ENCODE measurements at regions not wholly inside any gene's neighbourhood (a gene's known extent, or its start where the extent isn't known, plus 50 kb on each side); places are given as distances from the start of the nearest gene placed in this dataset.
"Not testable (repeated sequence)": the region's sequence is repeated elsewhere in the genome, so short reads cannot be mapped to it uniquely, and the experiment has no call there.

DNA sequence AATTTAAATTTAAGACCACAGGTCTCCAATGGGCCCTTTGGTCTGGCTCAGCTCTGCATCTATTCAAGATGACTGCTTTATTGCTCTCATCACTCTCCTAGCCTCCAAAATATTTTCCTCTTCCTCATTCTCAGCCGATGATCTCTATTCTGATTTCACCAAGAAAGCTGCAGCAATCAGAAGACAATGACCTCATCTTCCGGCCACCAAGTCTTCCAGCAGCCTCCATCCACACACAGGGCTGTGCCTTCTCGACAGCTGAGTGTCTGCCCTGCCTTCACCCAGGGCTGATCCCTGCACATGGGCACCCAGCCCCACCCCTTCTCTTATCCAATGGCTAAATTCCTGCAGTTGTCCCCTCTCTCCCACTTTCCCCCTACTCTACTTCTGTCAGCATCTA lies 167.1 kb upstream of the NBPF12 start:
- H3K27me3 ChIP-seq; H3K36me3 ChIP-seq; H3K4me3 ChIP-seq; H3K9me3 ChIP-seq; DNase-seq (ENCODE audit: low spot score); H3K27ac ChIP-seq; H3K4me1 ChIP-seq: not testable (repeated sequence)

DNA sequence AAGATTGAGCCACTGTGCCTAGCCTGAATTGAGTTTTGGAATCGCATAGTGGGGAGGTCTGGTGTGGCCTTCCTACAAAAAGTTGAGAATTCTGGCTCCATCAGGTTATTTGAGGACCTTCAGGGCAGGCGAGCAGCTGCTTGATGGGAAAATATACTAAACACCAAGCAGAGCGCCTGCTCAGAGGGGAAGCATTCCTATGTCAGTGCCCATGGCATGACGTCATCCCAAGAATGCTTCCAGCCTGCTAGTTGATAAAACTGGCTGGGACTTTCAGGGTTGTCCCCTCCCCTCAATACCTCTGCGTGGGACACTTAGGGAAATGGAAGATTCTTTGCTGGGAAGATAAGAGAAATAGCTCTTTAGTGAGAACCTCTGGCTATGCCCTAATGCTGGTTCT lies 174.9 kb upstream of the NBPF12 start:
- not testable (repeated sequence) for H3K4me3 ChIP-seq; H3K27ac ChIP-seq; H3K36me3 ChIP-seq; DNase-seq (ENCODE audit: low spot score); H3K27me3 ChIP-seq; H3K9me3 ChIP-seq; H3K4me1 ChIP-seq

DNA sequence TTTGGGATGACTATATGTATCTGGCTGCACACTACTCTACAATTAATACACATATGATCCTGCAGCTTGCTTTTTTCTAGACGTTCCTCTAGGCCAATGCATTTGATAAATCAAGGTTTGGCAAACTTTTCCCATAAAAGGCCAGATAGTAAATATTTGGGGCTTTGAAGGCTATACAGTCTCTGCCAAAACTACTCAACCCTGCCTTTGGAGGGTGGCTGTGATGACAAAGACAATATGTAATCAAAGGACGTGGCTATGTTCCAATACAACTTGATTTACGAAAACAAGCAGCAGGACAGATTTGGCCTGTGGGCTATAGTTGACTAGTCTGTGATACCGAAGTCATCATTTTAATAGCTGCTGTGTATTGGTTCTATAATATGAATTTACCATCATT lies 181.3 kb upstream of the NBPF12 start:
- not testable (repeated sequence) for DNase-seq (ENCODE audit: low spot score); H3K27me3 ChIP-seq; H3K27ac ChIP-seq; H3K36me3 ChIP-seq; H3K9me3 ChIP-seq; H3K4me3 ChIP-seq; H3K4me1 ChIP-seq

DNA sequence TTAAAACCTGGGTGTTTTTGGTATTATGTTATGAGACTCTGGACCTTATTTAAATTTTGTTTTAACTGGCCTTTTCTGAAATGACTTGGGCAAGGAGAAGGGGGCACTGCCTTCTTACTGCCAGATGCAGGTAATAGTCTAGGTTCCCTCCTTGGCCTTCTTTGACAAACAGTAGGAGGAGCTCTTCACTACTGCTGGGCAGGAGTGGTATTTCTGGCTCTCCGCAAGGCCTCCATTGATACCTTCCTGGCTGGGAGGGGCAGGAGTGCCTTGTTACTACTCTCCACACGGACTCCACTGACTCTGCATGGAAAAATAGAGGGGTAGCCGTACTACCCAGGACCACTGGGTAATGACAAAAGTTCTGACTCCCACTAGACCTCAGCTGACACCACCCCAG lies 189.4 kb upstream of the NBPF12 start:
- not testable (repeated sequence) for DNase-seq (ENCODE audit: low spot score); H3K4me3 ChIP-seq; H3K27me3 ChIP-seq; H3K27ac ChIP-seq; H3K9me3 ChIP-seq; H3K4me1 ChIP-seq; H3K36me3 ChIP-seq

DNA sequence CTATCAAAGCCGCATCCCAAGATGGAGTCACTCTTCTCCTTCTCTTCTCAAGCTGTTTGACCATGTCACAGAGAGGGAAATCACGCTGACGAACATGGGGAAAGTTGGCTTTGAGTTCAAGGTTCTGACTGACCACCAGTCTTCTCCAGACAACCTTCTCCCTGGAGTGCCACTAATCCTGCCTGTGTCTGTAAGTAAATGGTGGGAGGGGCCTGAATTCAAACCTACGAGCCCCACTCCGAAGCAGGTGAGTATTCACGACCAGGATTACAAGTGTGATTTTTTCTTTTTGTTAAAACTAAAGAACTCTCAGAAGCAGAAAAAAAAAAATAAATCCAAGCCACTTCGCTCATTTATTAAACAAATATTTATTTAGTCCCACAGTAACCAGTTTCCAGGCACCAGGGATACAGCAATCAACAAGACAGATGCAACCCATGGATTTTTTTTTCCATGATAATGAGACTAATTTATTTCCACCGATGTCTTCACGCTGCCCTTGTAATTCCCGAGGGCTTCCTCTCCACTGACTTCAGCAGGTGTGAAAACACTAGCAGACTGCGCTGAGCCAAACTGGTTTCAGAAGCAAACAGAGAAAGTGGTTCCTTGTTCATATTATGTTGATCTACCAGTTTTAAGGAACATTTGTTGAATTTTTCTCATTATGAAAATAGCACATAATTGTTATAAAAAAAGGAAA lies 206.0 kb upstream of the NBPF12 start:
- H3K4me3 ChIP-seq; H3K9me3 ChIP-seq; DNase-seq (ENCODE audit: low spot score); H3K27me3 ChIP-seq; H3K27ac ChIP-seq; H3K4me1 ChIP-seq; H3K36me3 ChIP-seq: not testable (repeated sequence)

DNA sequence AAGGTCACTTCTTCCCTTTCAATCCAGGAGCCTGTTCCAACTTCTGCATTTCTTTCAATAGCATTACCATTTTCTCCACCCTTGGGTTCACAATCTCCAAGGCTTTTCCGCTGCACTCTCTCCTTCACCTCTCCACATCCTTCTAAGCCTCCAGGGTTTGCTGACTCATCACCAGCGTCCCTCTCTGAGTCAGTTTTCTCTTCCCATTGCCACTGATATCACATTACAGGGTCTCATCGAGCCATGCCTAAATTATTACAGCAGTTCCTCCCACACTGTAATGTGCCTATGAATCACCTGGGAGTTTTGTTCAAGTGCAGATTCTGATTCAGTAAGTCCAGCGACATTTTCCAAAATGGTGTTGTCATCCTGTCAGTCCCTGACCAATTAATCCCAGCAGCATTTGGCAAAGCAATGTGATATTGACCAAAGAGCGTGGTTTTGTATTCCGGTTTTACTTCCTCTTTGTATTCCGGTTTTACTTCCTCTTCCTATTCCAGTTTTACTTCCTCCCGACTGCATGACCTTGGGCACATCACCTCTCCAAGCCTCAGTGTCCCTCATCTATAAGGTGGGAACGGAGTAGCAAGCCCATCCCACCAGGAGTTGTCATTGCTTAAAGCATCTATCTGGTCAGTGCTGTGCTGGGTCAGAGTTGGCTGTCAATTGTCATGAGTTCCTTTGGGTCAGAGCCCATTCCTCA lies 208.3 kb upstream of the NBPF12 start:
- not testable (repeated sequence) for H3K36me3 ChIP-seq; H3K4me3 ChIP-seq; H3K27ac ChIP-seq; H3K4me1 ChIP-seq; H3K27me3 ChIP-seq; DNase-seq (ENCODE audit: low spot score); H3K9me3 ChIP-seq

DNA sequence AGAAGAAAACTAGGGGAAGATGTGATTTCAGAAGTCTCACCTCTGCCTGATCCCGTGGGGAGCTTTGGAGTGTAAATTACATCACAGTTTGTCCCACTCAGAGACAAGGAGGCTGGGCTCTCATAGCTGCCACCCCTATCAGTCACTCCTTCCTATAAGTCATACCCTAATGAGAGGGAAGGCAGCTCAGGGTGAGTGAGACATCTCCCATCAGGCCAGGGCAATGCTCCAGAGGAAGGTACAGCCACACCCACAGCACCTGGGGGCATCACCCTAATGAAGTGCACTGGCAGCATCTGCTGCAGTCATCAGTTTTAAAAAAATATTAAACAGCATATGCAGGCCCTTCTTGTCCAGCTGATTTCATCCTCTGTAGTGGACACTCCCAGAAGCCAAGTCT lies 223.1 kb upstream of the NBPF12 start:
- H3K9me3 ChIP-seq; H3K4me1 ChIP-seq; H3K36me3 ChIP-seq; H3K27ac ChIP-seq; H3K4me3 ChIP-seq; H3K27me3 ChIP-seq; DNase-seq (ENCODE audit: low spot score): not testable (repeated sequence)

DNA sequence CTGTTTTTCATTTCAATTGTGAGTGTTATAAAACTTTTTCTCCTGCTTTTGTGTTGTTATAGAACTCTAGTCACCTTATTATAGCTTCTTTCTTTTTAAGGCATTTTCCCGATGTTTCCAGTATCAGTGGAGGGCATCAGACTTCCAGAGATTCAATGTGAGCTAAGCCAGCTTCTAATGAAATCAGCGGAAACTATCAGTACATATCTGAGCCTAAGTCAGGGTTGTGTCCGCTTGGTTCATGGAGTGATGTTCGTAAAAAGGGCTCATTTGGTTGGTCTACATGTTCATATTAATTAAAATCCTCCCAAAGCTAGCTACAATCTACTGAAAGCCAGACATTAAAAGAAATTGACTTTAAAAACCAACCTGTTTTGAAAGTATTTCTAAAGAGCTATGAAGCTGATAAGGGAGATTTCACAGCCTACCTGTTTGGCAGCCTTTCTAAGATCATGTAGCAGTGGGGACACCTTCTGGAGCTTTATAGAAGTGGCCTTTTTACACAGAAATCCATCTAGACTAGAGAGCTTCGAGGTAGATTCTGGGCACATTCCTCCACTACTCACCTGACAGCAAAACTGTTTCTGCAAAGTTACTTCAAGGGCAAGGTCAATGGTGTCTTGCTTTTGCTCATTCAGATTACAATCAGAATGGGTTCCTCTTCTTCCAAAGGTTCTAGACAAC lies 227.1 kb upstream of the NBPF12 start:
- H3K4me1 ChIP-seq; H3K4me3 ChIP-seq; H3K27me3 ChIP-seq; H3K9me3 ChIP-seq; H3K36me3 ChIP-seq; DNase-seq (ENCODE audit: low spot score); H3K27ac ChIP-seq: not testable (repeated sequence)
- TF ChIP-seq, protein P1, sequence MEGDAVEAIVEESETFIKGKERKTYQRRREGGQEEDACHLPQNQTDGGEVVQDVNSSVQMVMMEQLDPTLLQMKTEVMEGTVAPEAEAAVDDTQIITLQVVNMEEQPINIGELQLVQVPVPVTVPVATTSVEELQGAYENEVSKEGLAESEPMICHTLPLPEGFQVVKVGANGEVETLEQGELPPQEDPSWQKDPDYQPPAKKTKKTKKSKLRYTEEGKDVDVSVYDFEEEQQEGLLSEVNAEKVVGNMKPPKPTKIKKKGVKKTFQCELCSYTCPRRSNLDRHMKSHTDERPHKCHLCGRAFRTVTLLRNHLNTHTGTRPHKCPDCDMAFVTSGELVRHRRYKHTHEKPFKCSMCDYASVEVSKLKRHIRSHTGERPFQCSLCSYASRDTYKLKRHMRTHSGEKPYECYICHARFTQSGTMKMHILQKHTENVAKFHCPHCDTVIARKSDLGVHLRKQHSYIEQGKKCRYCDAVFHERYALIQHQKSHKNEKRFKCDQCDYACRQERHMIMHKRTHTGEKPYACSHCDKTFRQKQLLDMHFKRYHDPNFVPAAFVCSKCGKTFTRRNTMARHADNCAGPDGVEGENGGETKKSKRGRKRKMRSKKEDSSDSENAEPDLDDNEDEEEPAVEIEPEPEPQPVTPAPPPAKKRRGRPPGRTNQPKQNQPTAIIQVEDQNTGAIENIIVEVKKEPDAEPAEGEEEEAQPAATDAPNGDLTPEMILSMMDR (IDR thresholded peaks at IDR 0.05): peak in 1 of 2 donors; percentile 38

DNA sequence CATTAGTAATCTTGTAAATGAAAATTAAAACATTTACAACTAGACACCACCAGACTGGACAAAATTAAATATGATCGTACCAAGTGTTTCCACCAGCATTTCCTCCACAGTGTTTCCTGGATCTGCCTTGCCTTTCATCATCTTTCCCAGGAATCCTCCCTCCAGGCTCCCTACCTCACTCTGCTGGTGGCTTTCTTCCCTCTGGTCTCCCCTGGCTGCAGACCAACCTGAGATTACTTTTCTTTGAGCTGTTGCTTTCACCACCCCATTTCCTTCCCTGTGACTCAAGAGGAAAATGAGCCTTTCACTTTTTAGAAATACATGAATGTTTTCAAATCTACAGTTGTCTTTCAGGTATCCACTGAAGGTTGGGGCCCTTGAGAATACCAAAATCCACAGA lies 228.8 kb upstream of the NBPF12 start:
- H3K27ac ChIP-seq; H3K27me3 ChIP-seq; H3K9me3 ChIP-seq; H3K4me3 ChIP-seq; H3K36me3 ChIP-seq; H3K4me1 ChIP-seq; DNase-seq (ENCODE audit: low spot score): not testable (repeated sequence)

DNA sequence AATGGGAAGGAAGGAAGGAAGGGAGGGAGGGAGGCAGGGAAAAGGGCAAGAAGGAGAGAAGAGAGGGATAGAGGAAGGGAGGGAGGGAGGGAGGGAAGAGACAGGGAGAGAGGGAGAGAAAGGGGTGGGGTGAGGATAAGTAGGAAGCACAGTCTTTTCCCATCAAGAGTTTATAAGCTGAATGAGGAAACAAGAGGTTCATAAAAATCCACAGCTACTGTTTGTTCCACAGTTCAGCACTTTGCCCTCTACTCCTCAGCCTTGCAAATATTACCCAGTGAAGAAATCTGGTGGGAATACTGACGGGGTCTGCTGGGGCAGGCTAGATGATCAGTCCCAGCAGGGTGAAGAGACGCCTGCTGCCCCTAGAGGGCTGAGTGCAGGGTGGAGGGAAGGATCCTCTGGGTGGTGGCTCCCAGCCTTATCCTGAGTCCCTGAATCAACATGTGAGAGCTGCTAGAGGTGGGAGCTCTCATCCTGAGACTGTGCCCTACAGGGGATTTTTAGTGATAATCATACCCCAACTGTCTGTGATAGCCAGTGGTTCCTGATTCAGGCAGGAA lies 233.9 kb upstream of the NBPF12 start:
- DNase-seq (ENCODE audit: low spot score); H3K36me3 ChIP-seq; H3K9me3 ChIP-seq; H3K4me3 ChIP-seq; H3K4me1 ChIP-seq; H3K27ac ChIP-seq; H3K27me3 ChIP-seq: not testable (repeated sequence)

DNA sequence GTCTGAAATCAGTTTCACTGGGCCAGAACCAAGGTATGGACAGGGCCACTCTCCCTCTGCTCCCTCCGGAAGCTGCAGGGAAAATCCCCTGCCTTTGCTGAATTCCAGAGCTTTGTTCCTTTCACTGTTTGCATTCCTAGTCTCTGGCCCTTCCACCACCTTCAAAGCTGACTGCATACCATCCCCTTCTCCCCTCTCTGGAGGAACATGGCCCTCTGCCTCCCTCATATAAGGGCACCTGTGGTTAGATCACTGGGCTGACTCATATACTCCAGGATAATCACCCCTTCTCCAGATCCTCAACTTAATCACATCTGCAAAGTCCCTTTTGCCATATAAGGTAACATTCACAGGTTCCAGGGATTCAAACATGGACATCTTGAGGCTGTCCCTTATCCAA lies 236.8 kb upstream of the NBPF12 start:
- not testable (repeated sequence) for H3K4me3 ChIP-seq; H3K36me3 ChIP-seq; H3K9me3 ChIP-seq; DNase-seq (ENCODE audit: low spot score); H3K4me1 ChIP-seq; H3K27ac ChIP-seq; H3K27me3 ChIP-seq

DNA sequence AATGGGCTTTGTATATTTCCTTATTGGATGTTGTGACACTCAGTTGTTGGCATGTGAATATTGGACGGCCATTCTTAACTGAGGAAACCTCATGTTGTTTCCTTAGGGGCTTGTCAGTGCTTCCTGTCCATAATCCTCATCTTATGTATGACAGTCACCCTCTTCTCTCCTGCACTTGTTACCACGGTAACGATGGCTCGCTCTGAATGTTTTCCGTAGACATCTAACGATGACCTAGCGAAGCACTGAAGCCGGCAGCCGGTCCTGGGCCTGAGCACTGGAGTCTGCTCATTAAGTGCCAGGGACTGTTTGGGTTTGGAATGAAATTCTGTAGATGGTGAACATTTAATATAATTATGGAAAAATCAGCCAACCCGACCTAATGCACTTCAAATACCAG lies 242.7 kb upstream of the NBPF12 start:
- H3K36me3 ChIP-seq; H3K27me3 ChIP-seq; DNase-seq (ENCODE audit: low spot score); H3K4me3 ChIP-seq; H3K27ac ChIP-seq; H3K9me3 ChIP-seq; H3K4me1 ChIP-seq: not testable (repeated sequence)

DNA sequence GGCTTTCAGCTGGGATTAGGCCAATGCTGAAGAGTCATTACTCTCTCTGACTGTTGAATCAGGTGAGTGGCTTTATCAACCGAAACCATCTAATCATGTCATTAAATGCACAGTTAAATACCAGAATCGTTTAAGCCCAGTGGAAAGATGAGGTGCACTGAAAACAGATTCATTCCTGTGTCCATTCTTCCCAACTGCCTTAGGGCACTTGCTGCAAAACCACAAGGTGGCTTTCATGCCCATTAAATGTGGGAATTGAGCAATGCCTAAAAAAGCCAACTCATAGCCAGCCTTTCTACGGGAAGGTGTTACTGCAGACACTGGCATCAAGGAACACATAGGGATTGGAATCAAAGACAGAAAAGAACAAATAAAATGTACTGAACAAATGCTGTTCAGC lies 246.3 kb upstream of the NBPF12 start:
- H3K27ac ChIP-seq; H3K4me1 ChIP-seq; H3K36me3 ChIP-seq; H3K27me3 ChIP-seq; H3K9me3 ChIP-seq; H3K4me3 ChIP-seq; DNase-seq (ENCODE audit: low spot score): not testable (repeated sequence)

DNA sequence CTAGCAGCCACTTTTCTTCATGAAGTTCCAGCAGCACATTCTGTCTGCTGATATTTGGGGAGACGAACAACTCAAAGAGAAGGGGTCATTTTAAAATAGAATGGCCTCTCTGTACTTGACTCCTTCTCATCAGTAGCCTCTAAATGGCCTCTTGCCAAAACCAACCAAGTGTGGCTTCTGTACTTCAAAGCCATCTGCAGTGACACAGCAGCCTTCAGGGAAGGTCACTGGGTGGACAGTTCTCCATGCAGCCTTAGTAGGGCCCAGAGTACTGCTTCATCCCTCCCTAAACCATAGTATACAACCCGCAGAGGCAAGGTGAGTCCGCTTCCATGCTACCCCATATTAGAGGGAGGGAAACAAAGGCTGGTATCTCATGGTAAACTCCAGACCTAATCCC lies 249.2 kb upstream of the NBPF12 start:
- H3K27me3 ChIP-seq; H3K27ac ChIP-seq; H3K4me3 ChIP-seq; H3K9me3 ChIP-seq; DNase-seq (ENCODE audit: low spot score); H3K4me1 ChIP-seq; H3K36me3 ChIP-seq: not testable (repeated sequence)

Data from right atrium auricular region (tissue), 2 donors.